ENCODE measurements at regions not wholly inside any gene's neighbourhood (a gene's known extent, or its start where the extent isn't known, plus 50 kb on each side); places are given as distances from the start of the nearest gene placed in this dataset.

DNA sequence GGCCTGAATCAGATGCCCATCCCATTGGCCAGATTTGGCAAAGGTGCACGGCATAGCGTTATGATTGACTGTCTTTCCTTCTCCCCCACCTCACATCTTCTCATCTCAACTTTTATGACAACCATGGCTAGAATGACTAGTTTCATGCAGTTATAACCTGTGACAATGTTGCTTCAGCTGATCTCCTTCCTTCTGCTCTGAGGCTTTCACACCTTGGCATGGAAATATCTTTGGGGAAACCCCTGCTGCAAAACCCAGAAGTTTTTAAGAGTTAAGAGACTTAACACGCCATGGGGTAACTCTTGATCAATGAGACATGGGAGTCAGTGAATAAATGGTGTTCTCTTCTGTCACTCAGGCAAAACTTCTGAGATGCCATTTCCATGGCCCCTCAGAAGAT lies 290.7 kb upstream of the MDFIC2 start:
- Histone ChIP-seq H2AFZ (ENCODE audit: low read depth, low read length) (no peak overlapping the region), H3K79me2 (ENCODE audit: control insufficient read depth, insufficient read depth, low read length) (no peaks in the 10 kb centered on the region), H3K4me3 (replicated peaks in 1 of 3; ENCODE audit: insufficient read depth in 1 of 3, low read depth in 1 of 3, low read length in 3 of 3) (no peak overlapping the region), H3K4me1 (ENCODE audit: control insufficient read depth, extremely low read depth, insufficient read depth, low read length) (no peaks in the 10 kb centered on the region), H3K27me3 (ENCODE audit: control insufficient read depth in 2 of 2, insufficient read depth in 2 of 2, low read length in 2 of 2) (peaks cover 0 to 2% of the 10 kb centered on the region in 2 experiments), H4K20me1 (replicated peaks; ENCODE audit: control insufficient read depth, extremely low read depth, insufficient read depth, low read length) (no peaks in the 10 kb centered on the region), H3K9ac (replicated peaks; ENCODE audit: extremely low read depth, insufficient read depth, low read length) (no peak overlapping the region), H3K36me3 (ENCODE audit: control insufficient read depth in 2 of 2, extremely low read depth in 1 of 2, insufficient read depth in 2 of 2, low read length in 2 of 2) (no peaks in the 10 kb centered on the region), H3K9me3 (replicated peaks; ENCODE audit: control insufficient read depth, insufficient read depth, low read length) (no peaks in the 10 kb centered on the region), H3K9me1 (replicated peaks; ENCODE audit: control insufficient read depth, extremely low read depth, insufficient read depth, low read length) (no peaks in the 10 kb centered on the region), H3K4me2 (ENCODE audit: insufficient read depth, low read length) (no peak overlapping the region), H3K27ac (ENCODE audit: insufficient read depth, low read depth, low read length) (no peak overlapping the region)
- FAIRE-seq (no peak), DNase-seq (ENCODE audit: low read depth, low spot score) (no peak)
- POLR2A ChIA-PET: no interaction called here
- BruUV-seq (replicated peaks): no TSS peak
- dilution Hi-C loops (cut with MboI; ENCODE audit: extremely low pct_ligation_motif_present, low sequenced_read_pairs) (no loop called here), intact Hi-C loops (cut with micrococcal nuclease) (no loop called here)
- CTCF ChIA-PET: interaction anchor here (2.0 kb wide), 1 partner anchor 53 kb away, joined by 7 read pairs; no protein-coding TSS in a partner anchor
- TF ChIP-seq JUN (IDR thresholded peaks at IDR 0.05; ENCODE audit: borderline replicate concordance, insufficient read depth, insufficient read length, low read depth): no peak
- TF ChIP-seq, protein P1, sequence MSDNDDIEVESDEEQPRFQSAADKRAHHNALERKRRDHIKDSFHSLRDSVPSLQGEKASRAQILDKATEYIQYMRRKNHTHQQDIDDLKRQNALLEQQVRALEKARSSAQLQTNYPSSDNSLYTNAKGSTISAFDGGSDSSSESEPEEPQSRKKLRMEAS (IDR thresholded peaks at IDR 0.05; ENCODE audit: insufficient read depth, insufficient read length): no peak
- no peak for TF ChIP-seq EZH2 (IDR thresholded peaks at IDR 0.05; ENCODE audit: borderline replicate concordance, low read depth, low read length, severe bottlenecking)
- no peak for TF ChIP-seq GATA2 (IDR thresholded peaks at IDR 0.05; ENCODE audit: insufficient read depth, insufficient read length, low read depth, low read length)
- no peak for TF ChIP-seq POLR2AphosphoS5 (IDR thresholded peaks at IDR 0.05; ENCODE audit: insufficient read depth, low read depth, low read length)
- TF ChIP-seq FOS (IDR thresholded peaks at IDR 0.05; ENCODE audit: borderline replicate concordance, insufficient read depth, low read length): no peak
- no peak for TF ChIP-seq POLR2A (IDR thresholded peaks at IDR 0.05; ENCODE audit: low read depth, low read length)
- TF ChIP-seq, protein P2, sequence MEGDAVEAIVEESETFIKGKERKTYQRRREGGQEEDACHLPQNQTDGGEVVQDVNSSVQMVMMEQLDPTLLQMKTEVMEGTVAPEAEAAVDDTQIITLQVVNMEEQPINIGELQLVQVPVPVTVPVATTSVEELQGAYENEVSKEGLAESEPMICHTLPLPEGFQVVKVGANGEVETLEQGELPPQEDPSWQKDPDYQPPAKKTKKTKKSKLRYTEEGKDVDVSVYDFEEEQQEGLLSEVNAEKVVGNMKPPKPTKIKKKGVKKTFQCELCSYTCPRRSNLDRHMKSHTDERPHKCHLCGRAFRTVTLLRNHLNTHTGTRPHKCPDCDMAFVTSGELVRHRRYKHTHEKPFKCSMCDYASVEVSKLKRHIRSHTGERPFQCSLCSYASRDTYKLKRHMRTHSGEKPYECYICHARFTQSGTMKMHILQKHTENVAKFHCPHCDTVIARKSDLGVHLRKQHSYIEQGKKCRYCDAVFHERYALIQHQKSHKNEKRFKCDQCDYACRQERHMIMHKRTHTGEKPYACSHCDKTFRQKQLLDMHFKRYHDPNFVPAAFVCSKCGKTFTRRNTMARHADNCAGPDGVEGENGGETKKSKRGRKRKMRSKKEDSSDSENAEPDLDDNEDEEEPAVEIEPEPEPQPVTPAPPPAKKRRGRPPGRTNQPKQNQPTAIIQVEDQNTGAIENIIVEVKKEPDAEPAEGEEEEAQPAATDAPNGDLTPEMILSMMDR (IDR thresholded peaks at IDR 0.05; ENCODE audit: extremely low read depth in 1 of 2, insufficient read depth in 1 of 2, low read depth in 1 of 2, low read length in 2 of 2): no peak
- no peak for TF ChIP-seq MYC (IDR thresholded peaks at IDR 0.05; ENCODE audit: low read depth, low read length)

Measured in endothelial cell of umbilical vein (primary cell).